GM18858 (cell line): ENCODE measurements at regions not wholly inside any gene's neighbourhood (a gene's known extent, or its start where the extent isn't known, plus 50 kb on each side); places are given as distances from the start of the nearest gene placed in this dataset.
"Not testable (repeated sequence)": the region's sequence is repeated elsewhere in the genome, so short reads cannot be mapped to it uniquely, and the experiment has no call there.

ENCODE experiments used
- ATAC-seq: cut with Tn5 transposase; IDR thresholded peaks from one replicate; pipeline ENCODE4 v1.9.1; 2021; ENCODE audit not compliant: unreplicated experiment

DNA sequence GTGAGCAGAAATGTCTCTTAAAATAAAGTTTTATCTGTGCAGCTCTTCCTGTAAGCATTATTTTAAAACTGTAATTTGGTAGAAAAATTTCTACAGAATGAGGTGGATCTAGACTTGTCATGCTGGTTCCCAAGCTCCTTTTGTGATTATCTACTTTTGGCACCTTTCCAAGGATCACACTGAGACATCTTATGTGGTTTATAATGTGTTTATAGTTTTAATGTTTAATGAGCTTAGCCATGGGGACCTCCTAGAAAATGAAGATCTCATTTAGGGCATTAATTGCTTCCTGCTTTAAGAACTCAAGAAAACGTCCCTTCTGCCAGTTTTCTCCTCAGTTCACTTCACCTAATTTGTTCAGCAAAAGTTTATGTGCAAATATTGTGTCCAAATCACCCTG, 468.4 kb downstream of the SUCLG1 start:
- no peak for ATAC-seq

DNA sequence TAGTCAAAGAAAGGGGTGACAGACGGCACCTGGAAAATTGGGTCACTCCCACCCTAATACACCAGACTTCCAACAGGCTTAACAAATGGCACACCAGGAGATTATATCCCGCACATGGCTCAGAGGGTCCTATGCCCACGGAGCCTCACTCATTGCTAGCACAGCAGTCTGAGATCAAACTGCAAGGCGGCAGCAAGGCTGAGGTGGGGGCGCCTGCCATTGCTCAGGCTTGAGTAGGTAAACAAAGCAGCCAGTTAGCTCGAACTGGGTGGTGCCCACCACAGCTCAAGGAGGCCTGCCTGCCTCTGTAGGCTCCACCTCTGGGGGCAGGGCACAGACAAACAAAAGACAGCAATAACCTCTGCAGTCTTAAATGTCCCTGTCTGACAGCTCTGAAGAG, 482.5 kb downstream of the SUCLG1 start:
- ATAC-seq = not testable (repeated sequence)

DNA sequence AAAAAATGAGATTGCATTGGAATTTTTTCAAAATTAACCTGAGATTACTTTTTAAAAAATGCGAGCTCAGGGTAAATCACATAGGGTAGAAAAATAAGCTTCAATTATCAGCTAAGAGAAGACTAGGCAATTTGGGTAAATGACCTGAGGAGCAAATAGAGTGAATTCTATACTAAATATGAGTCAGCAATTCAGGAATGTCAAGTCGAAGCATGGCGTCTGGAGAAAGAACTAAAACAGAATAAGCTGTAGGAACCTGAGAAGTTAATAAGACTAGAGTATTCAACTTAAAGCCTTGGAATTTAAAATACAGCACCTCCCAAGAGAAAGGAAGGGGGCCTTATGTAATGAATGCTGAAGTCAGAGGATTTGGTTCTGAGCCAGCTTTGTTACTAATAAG, 487.0 kb downstream of the SUCLG1 start:
- no peak for ATAC-seq

DNA sequence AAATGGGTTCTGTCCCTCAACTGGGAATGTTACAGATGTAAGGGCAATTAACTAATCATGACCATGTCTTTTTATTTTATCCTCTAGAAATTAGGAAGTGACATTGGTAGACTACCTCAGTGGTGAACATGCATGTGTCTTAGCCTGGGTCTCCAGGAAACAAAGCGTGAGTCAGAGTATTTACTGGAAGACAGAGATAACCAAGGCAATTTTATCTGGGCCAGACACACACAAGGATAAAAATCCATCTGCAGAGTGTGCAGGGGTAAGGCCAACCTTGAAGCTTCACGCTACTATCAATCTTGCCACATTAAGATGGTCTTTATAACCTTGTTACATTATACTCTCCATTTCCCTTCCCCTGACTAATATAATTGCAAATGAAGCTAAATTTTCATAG, 487.5 kb downstream of the SUCLG1 start:
- ATAC-seq = no peak

DNA sequence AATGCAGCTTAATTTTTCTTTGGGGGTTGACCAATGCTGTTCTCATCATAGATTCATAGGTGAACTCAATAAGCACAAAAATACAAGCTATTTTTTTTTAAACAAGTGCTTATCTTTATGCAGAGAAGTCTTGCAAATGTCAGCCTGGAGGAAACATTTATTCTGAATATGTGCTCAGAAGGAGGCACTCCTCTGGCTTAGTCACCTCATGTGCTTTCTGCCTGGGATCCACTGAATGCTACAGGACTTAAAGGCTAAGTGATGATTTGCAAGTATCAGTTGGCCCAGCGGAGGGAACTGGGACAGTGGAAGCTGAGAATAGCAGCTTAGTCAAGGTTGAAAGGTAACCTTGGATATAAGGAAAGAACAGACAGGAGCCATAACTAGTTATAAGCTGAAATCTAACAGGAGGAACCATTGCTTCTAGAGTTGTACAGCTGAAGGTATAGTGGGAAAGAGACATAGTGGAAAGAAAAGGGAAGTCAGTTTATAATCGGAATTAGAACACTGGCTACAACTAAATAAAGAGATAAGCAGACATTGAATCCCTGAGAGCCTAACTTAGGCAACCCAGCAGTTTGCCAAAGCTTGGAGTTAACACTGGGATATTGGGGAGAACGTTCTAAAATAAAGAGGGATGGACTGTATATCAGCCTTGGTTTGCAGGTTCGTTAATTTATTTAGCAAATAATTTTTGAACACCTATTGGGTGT, 488.7 kb downstream of the SUCLG1 start:
- ATAC-seq = no peak

DNA sequence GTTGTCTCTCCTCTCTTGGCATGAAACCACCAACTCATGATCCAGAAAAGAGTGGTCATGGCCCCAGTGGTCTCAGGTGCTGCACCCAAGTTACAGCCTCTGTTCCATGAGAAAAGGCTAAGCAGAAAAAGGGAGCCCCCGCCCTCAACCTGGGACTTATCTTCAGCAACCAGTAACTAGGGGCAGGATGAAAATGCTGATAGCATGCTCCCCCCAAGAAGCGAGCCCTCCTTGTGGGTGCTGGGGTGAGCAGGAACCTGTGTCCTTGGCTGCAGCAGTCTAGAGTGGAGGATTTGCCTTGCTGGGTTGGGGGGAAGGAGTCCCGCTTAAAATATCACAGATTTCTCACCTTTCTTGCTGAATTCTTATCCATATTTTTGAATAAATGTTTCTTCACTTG, 490.0 kb downstream of the SUCLG1 start:
- no peak for ATAC-seq

DNA sequence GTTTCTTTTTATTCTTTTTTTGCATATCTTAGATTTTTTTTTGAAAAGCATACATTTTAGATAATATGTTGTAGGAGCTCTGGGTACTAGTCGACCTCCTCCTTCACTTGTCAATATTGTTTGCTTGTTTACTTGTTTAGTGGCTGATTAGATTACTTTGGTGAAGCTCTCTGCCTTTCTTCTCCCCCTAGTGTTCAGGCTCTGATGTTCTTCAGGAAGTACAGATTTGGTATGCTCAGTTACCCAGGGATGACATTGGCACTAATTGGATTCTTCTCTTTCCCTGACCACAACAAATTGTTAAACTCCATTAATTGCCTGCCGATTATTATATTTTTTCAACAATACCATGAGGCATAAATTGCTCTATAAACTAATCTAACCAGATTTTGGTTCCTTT, 491.2 kb downstream of the SUCLG1 start:
- no peak for ATAC-seq

DNA sequence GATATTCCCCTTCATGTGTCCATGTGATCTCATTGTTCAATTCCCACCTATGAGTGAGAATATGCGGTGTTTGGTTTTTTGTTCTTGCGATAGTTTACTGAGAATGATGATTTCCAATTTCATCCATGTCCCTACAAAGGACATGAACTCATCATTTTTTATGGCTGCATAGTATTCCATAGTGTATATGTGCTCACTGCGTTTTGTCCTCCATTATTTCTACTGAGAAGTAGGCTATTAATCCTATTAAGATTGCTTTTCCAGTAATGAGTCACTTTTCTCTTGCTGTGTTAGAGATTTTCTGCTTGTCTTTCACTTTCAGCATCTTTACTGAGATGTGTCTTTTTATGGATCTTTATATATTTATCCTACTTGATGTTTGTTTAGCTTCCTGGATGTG, 492.1 kb downstream of the SUCLG1 start:
- not testable (repeated sequence) for ATAC-seq

DNA sequence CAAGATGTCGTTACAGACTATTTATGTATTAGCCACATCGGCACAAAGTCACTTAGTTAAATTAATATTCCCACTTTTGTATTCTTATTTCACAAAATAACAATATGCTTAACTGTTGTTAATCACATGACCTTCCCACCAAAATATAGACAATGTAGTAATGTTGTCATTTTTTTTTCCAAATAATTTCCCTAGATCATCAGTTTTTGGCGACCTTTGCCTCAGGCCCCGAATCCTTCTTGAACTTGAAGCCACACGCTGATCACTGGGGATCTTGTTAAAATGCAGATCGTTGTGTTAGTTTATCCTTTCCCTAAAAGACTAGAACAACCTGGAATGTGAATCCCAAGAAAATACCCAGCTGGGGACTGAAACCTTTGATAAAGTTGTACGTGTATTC, 497.6 kb downstream of the SUCLG1 start:
- ATAC-seq = no peak

DNA sequence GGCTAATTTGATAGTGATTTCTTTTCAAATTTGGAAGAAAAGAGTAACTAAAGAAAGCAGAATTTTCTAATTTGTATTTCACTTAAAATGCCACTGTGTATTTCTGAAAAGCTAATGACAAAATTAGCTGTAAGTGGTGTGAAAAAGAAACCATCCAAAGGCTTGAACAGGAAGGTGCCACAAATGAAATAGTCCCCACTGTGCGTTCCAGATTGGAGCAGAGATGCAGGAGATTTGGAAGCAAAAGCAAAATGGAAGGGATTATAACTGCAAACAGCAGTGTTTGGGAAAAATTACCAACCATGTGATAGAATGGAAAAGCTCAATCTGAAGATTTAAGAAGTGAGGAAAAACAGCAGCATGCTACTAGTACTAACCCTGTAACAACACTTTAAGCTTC, 498.7 kb downstream of the SUCLG1 start:
- no peak for ATAC-seq

DNA sequence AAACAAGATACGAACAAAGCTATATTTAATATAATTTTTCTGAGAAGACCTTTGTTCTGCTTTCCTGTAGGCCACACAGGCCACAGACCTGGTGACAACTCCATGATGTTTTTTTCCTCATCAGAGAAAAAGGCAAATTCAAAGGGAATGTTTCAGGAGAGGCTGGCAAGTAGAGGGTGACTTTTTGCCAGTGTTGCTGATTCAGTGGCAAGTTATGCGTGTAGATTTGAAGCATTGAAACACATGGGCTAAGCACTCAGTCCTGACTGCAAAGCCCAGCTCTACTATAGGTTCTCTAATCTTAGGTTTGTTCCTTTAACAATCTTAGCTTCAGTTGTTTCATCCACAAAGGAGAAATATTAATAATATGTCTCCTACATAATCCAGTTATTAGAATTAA, 499.8 kb downstream of the SUCLG1 start:
- ATAC-seq = no peak

DNA sequence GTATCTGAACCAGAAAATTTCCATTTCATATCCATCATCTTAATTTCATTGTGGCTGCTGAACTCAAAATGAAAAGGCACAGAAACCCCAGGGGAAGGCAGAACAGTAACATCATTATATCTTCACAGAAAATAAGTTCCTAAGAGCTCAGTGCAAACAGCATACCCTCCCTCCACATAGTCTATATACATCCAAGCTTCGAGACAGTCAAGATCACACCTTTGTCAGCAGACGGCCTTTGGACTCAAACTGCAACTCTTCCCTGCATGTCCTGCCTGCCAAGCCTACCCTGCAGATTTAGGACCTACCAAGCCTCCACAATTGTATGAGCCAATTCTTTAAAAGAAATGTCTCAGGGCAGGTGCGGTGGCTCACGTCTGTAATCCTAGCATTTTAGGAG, 502.1 kb downstream of the SUCLG1 start:
- no peak for ATAC-seq

DNA sequence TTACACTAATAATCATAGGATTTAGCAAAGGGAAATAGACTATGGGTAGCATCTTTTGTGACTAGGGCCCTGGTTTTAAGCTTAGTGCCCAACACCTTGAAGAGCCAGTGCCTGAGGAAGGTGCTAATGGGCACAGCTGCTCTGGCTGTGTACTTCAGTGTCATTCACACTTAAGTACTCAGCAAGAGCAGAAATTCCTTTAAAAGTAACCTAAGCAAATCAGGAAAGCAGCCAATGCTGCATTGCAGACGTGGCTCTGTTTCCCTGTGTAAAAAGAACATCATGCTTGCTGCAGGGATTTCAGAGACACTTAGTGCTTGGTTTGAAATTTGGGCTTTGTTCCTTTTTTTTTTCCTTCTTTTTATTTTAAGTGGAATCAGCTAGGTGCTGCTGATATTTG, 505.4 kb downstream of the SUCLG1 start:
- ATAC-seq = no peak

DNA sequence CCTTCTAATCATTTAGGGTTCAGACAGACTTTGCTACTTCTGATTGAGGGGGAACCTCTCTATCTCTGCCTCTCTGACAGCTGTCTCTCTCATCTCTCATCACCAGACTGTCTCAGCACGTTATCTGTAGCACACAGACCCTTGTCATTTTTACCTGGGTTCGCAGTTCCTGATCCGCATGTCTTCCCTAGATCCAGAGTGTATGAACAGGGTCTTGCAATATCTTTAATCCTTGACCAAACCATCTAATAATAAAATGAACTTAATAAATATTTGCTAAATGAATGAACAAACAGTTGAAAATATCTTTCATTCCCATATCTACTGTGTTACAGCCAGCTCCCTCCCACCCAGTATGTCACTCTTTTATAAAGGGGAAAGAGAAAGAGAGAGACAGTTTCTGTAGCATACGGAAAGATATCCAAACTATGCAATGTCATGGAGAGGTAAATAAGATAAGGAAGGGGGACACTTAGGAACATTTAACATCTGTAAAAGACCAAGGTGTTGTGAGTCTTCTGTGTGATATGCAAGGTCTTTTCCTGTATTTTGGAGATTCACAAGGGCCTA, 507.6 kb downstream of the SUCLG1 start:
- ATAC-seq = no peak

DNA sequence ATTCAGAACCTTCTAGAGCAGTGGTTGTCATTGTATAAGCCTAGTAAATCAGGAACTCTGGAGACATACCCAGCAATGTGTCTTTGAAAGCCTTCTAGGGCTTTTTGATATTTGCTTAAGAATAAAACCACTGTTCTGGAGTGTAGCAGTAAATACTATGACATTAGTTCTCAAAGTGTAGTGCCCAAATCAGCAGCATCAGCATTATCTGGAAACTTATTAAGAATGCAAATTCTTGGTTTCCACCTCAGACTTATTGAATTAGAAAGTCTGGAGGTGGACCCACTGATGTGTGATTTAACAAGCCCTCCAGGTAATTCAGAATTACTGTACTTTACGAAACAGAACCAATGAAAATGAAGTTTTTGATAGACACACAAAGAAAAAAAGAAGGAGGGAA, 509.7 kb downstream of the SUCLG1 start:
- no peak for ATAC-seq

DNA sequence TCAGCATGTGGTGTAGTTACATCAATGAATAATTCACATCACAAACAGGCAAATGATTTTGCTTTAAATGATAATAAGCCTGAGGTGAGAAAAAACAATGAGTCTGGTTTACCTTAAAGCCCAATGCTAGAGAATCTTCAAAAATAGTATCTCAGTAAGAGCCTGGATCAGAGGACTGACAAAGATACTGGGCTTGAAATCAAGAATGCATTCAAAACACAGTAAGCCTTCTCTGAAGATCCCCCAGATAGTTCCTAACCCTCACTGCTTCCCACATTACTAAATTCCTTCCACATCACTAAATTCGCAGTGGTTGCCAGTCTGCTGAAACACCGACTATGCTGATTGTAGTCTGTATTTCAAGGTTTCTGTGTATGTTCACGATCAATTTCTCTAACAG, 514.9 kb downstream of the SUCLG1 start:
- ATAC-seq = no peak

DNA sequence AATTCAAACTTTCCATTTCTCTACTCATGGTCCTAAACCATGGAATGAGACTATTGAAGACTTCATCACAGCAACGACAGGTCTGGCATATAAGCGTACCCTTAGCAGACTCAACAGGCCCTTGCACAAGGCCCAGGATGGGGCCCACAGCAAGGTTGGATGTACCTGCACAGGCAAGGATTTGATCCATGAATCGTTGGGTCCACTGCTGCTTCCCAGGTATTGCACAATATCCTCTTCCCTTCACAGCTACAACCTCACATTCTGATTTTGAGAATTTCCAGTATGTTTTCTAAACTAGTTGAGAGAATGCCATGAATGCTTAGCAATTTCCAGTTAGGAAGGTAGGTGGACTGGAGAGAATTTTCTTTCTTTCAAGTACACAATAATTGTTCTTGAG, 515.8 kb downstream of the SUCLG1 start:
- ATAC-seq = no peak

DNA sequence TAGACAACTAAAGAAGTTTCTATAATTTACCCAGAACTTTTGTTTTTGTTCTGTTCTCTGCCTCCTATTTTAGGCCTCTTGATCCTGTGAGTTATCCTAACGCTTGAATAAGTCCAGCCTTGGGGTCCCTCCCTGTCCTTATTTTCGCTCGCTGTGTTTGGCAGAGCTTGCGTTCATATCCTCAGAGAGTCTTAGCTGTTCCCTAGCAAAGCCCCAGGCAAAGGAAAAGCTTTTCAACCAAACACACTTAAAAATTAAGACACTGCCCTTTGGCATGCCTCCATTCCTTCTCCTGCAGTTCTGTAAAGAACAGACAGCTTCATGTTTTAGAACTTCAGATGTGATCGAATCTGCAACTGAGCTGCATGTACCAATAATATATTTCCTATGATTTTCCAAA, 517.2 kb downstream of the SUCLG1 start:
- no peak for ATAC-seq

DNA sequence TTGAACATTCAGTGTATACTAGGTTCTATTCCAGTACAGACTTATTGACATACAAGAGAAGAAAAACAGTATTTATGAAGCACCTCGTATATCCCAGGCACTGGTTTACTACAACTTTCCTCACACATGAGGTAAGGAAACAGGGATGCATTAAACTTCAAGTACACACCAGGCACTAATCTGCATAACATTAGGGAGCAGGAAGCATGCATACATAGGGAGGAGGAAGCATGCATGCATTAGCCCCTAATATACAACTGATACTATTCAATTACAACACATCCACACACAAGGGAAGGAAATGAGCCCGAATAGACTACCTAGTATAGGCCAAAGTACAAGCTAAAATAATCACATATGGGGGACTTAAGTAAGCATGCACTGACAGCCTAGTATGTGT, 525.3 kb downstream of the SUCLG1 start:
- no peak for ATAC-seq

DNA sequence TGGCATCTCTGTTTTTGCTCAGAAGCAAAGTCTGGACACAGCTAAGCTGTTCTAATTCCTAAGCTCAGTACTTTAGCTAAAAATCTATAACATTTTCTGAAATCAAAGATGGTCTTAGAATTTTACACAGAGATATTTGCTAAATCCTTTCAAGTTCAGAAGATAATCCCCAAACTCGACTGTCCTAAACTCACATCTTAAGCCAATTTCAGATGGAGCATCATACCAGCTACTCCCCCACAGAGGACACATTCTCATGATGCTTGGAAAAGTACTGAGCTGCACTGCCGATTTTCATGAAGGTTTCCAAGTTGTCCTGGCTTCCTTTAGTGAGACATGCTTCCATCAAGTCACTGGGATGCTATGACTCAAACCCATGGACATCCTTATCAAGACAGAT, 535.5 kb downstream of the SUCLG1 start:
- no peak for ATAC-seq

DNA sequence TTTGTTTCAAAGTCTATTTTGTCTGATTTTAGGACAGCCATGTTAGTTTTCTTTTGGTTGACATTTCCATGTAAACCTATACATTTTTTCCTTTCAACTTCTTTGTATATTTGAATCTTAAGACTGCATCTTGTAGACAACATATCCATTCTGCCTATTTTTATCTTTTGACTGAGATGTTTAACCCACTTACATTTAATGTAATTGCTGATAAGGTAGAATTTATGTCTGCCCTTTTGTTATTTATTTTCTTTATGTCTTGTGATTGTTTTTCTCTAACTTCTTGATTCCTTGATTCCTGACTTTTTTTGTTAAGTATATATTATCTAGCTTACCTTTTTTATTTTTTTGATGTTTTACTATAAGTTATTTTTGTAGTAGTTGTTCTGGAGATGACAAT, 542.5 kb downstream of the SUCLG1 start:
- ATAC-seq = no peak

DNA sequence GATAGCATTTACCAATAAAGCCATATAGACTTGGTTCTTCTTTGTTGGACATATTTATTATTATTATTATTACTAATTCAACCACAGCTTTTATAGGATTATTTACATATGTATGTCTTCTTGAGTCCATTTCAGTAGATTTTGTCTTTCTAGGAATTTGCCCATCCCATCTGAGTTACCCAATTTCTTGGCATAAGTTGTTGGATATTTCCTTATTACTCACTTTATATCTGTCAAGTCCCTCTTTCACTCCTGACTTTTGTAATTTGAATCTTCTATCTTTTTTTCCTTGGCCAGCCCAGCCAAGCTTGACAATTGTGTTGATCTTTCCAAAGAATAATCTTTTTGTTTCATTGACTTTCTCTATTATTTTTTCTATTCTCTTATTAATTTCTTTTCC, 543.7 kb downstream of the SUCLG1 start:
- ATAC-seq = no peak

DNA sequence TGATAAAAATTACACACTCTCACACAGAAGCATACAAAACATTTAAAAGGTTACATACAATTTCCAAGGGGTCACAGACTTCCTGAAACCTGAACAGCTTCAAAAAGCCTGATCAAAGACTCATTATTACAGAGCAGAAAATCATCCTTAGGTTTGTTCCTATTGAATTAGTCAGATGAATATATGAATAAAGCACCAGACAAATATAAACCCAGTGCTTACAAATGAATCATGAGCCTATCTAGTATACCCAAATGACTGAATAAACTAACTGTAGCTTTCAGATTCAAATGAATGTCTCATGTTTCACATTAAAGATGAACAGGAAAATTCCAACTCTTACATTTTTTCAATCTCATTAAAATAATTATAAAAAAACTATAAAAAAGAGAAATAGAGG, 550.3 kb downstream of the SUCLG1 start:
- ATAC-seq = no peak
